LNCAP (cell line): ENCODE measurements at regions not wholly inside any gene's neighbourhood (a gene's known extent, or its start where the extent isn't known, plus 50 kb on each side); places are given as distances from the start of the nearest gene placed in this dataset.

ENCODE experiments used
- CTCF ChIP-seq: fragments of 450-650 bp; IDR thresholded peaks from 2 replicates; pipeline ENCODE4 v1.5.1; 2017; ENCODE audit warnings: mild to moderate bottlenecking

GRCh38 chr1:188424176-188424575, 1595.4 kb downstream of the PLA2G4A start:
- TF ChIP-seq CTCF = no peak

- TF ChIP-seq CTCF = no peak
Measured at GRCh38 chr1:188425687-188426086, 1596.9 kb downstream of the PLA2G4A start.

GRCh38 chr1:188426561-188426960, 1597.8 kb downstream of the PLA2G4A start:
- TF ChIP-seq CTCF = no peak

GRCh38 chr1:188427642-188428041, 1598.9 kb downstream of the PLA2G4A start:
- no peak for TF ChIP-seq CTCF

- no peak for TF ChIP-seq CTCF
Measured at GRCh38 chr1:188429386-188429785, 1600.6 kb downstream of the PLA2G4A start.

GRCh38 chr1:188432427-188432826, 1603.7 kb downstream of the PLA2G4A start:
- no peak for TF ChIP-seq CTCF

GRCh38 chr1:188433425-188433824, 1604.7 kb downstream of the PLA2G4A start:
- no peak for TF ChIP-seq CTCF

- TF ChIP-seq CTCF = no peak
Measured at GRCh38 chr1:188444526-188444925, 1615.8 kb downstream of the PLA2G4A start.
